Left ventricle myocardium inferior (tissue), 1 donor: ENCODE measurements at regions not wholly inside any gene's neighbourhood (a gene's known extent, or its start where the extent isn't known, plus 50 kb on each side); places are given as distances from the start of the nearest gene placed in this dataset.
"Not testable (repeated sequence)": the region's sequence is repeated elsewhere in the genome, so short reads cannot be mapped to it uniquely, and the experiment has no call there.

Experiments
- DNase-seq: peaks from one replicate; pipeline ENCODE4 v3.0.0-alpha.2; 2020
- H3K27ac ChIP-seq: fragments of 200-600 bp; replicated peaks from 2 replicates; pipeline ENCODE4 v1.8.0; 2021
- H3K27me3 ChIP-seq: fragments of 200-600 bp; 2 replicates; pipeline ENCODE4 v1.8.0; 2021; ENCODE audit warnings: low read depth
- H3K36me3 ChIP-seq: fragments of 200-600 bp; 2 replicates; pipeline ENCODE4 v1.8.0; 2021
- H3K4me1 ChIP-seq: fragments of 200-600 bp; 2 replicates; pipeline ENCODE4 v1.8.0; 2021
- H3K4me3 ChIP-seq: fragments of 200-600 bp; 2 replicates; pipeline ENCODE4 v1.8.0; 2021; ENCODE audit warnings: mild to moderate bottlenecking, moderate library complexity
- H3K9me3 ChIP-seq: fragments of 200-600 bp; replicated peaks from 2 replicates; pipeline ENCODE4 v1.8.0; 2021
- intact Hi-C: fragments of 100-400 bp; cut with micrococcal nuclease; formaldehyde crosslinking; loops from one replicate; pipeline ENCODE4 v1.11.0; 2022
- TF ChIP-seq, protein P1 (sequence below): fragments of 200-600 bp; IDR thresholded peaks from 2 replicates; pipeline ENCODE4 v1.8.0; 2021; ENCODE audit warnings: antibody characterized with exemption, mild to moderate bottlenecking, borderline replicate concordance
- donor health status: DM: no; HTN: yes; CAD: no; lungs with severe emphysema.

DNA sequence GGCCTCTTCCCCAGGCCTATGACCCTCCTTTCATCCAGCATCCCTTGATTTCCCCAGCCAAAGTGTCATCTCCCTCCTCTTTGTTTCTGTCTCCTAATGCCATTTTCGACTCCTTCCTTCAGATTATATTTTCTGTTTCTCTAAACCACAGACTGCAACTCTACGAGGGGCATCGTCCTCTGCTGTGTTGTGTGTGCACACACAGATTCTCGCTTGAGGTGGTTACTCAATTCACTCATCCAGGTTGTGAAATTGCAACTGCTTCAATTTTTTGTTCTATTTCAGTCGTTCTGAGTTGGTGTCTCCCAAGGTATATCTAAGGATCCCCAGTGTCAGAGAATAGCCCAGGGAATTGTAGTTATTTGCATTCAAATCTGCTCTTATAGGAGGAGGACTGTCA is 113.5 kb upstream of the NDUFV2 start:
- no peaks in the 10 kb centered on the region for H3K9me3 ChIP-seq

DNA sequence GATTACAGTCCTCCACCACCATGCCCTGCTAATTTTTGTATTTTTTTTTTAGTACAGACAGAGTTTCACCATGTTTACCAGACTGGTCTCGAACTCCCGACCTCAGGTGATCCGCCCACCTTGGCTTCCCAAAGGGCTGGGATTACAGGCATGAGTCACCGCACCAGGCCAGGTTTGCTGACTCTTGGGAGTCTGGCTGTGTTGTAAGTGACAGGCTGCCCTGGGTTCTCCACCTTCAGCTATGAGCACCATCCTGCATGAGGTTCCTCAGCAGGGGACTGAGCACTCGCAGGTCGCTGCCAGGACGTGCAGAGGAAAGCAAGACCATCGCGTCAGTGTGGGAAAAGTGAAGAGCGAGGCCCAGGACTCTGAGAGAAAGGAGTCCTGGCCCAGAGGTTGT is 112.6 kb upstream of the NDUFV2 start:
- H3K4me1 ChIP-seq = no peaks in the 10 kb centered on the region
- H3K36me3 ChIP-seq = no peaks in the 10 kb centered on the region
- H3K27me3 ChIP-seq = no peaks in the 10 kb centered on the region
- TF ChIP-seq, protein P1, sequence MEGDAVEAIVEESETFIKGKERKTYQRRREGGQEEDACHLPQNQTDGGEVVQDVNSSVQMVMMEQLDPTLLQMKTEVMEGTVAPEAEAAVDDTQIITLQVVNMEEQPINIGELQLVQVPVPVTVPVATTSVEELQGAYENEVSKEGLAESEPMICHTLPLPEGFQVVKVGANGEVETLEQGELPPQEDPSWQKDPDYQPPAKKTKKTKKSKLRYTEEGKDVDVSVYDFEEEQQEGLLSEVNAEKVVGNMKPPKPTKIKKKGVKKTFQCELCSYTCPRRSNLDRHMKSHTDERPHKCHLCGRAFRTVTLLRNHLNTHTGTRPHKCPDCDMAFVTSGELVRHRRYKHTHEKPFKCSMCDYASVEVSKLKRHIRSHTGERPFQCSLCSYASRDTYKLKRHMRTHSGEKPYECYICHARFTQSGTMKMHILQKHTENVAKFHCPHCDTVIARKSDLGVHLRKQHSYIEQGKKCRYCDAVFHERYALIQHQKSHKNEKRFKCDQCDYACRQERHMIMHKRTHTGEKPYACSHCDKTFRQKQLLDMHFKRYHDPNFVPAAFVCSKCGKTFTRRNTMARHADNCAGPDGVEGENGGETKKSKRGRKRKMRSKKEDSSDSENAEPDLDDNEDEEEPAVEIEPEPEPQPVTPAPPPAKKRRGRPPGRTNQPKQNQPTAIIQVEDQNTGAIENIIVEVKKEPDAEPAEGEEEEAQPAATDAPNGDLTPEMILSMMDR = no peak
- intact Hi-C loops = loop anchor here (5.0 kb wide), 1 partner anchor 293 kb away; no protein-coding TSS in a partner anchor
- DNase-seq = no peak
- no peak overlapping the region for H3K4me3 ChIP-seq
- no peaks in the 10 kb centered on the region for H3K9me3 ChIP-seq
- H3K27ac ChIP-seq = no peak overlapping the region

More for the DNA sequence above, 113.5 kb upstream of the NDUFV2 start:
- Histone ChIP-seq H3K27ac (no peak overlapping the region), H3K4me1 (no peaks in the 10 kb centered on the region), H3K36me3 (no peaks in the 10 kb centered on the region), H3K4me3 (no peak overlapping the region), H3K27me3 (no peaks in the 10 kb centered on the region)
- intact Hi-C loops = no loop called here
- TF ChIP-seq, protein P1 = no peak
- no peak for DNase-seq

DNA sequence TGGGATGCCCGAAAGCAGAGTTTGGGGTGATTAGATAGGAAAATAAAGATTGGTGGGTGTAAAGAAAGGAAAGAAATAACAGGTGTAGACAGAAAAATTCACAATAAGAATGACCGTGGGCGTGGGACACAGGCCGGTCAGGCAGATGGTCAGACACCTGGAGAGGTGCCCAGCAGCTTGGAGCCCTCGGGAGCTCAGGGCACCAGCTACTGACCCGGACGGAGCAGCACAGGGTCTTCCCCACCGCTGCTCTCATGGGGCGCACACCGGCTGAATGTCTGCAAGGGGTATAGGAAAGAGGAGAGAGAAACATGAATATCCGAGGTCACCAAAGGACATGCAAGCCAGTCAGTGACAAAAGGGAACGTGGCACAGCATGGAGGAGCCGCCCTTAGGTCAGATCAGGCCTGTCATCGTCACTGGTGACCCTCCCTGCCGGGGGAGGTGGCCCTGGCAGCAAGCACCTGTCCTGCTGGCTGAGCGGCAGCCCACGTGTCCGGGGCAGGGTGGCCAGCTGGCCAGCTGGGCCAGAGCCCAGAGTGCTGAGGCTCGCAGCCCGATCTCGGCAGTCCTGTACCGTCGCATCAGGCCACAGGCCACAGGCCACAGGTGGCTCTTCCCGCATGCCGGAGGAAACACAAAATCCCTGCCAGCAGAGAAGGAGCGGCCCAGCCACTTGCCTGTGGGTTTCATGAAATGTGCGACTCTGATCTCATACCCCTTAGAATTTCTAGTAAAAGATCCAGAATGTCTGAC is 112.0 kb upstream of the NDUFV2 start:
- H3K9me3 ChIP-seq = no peaks in the 10 kb centered on the region
- H3K27ac ChIP-seq = no peak overlapping the region
- no peak overlapping the region for H3K4me3 ChIP-seq
- H3K36me3 ChIP-seq = no peaks in the 10 kb centered on the region
- intact Hi-C loops = loop anchor here (5.0 kb wide), 1 partner anchor 293 kb away; no protein-coding TSS in a partner anchor
- peak; percentile 28 for DNase-seq
- H3K27me3 ChIP-seq = no peaks in the 10 kb centered on the region
- TF ChIP-seq, protein P1 = no peak
- no peaks in the 10 kb centered on the region for H3K4me1 ChIP-seq

DNA sequence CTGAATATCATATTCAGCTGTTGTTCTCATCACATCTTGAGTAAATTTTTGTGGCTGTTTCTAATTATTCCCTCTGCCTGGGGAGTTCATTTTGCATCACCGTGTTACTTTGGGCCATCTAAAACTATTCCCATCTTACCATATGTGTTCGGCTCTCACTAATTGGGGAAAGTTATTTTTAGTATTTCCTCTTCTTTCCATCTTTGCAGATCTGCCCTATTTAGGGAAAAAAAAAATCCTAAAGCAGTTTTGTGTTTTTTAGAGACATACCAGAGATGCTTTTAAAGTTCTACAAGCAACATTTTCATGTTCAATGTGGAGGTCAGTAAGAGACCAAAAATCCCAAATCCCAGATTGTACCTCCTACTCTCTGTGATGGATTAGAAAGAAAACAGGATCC is 111.3 kb upstream of the NDUFV2 start:
- H3K36me3 ChIP-seq = no peaks in the 10 kb centered on the region
- intact Hi-C loops = loop anchor here (5.0 kb wide), 1 partner anchor 294 kb away; no protein-coding TSS in a partner anchor
- no peak overlapping the region for H3K4me3 ChIP-seq
- TF ChIP-seq, protein P1 = no peak
- no peak for DNase-seq
- H3K4me1 ChIP-seq = no peaks in the 10 kb centered on the region
- no peaks in the 10 kb centered on the region for H3K27me3 ChIP-seq
- H3K27ac ChIP-seq = no peak overlapping the region
- H3K9me3 ChIP-seq = no peaks in the 10 kb centered on the region

DNA sequence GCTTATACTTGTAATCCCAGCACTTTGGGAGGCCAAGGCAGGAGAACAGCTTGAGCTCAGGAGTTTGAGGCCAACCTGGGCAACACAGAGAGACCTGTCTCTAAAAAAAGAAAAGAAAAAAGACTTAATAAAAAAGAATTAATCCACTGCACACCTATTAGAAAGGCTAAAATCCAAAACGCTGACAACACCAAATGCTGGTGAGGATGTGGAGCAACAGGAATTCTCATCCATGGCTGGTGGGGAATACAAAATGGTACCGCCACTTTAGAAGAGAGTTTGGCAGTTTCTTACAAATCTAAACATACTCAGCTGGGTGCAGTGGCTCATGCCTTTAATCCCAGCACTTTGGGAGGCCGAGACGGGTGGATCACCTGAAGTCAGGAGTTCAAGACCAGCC is 110.0 kb upstream of the NDUFV2 start:
- not testable (repeated sequence) for H3K4me1 ChIP-seq
- intact Hi-C loops = loop anchor here (5.0 kb wide), 1 partner anchor 295 kb away; no protein-coding TSS in a partner anchor

DNA sequence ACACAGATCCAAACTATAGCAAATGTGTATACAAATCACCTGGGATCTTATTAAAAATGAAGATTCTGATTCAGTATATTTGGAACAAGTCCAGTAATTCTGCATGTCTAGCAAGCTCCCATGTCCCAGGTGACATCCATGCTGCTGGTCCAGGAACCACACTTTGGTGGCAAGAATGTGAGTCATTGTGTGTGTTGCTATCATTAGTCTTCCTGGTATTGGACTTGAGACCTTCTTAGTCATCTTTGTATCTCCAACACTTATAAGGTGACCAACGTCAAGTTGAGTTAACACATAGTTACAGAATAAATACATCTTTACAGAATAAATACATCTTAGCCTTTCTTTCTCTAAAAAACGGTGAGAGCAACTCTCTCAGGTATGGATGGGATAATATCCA is 107.9 kb upstream of the NDUFV2 start:
- H3K36me3 ChIP-seq = no peaks in the 10 kb centered on the region
- no peaks in the 10 kb centered on the region for H3K4me1 ChIP-seq
- H3K4me3 ChIP-seq = no peak overlapping the region
- peaks cover 5% of the 10 kb centered on the region for H3K9me3 ChIP-seq
- intact Hi-C loops = loop anchor here (5.0 kb wide), 1 partner anchor 297 kb away; no protein-coding TSS in a partner anchor
- no peak for DNase-seq
- no peak overlapping the region for H3K27ac ChIP-seq
- no peaks in the 10 kb centered on the region for H3K27me3 ChIP-seq
- TF ChIP-seq, protein P1 = no peak

More for the DNA sequence above, 110.0 kb upstream of the NDUFV2 start:
- not testable (repeated sequence) for H3K9me3 ChIP-seq, H3K27ac ChIP-seq, H3K4me3 ChIP-seq, DNase-seq, H3K27me3 ChIP-seq, H3K36me3 ChIP-seq
